Stimulated activated naive CD8-positive, alpha-beta T cell treated with anti-CD3 and anti-CD28 coated beads, Interleukin-15, amount 100 ng/mL, for 72 hours (primary cell): ENCODE measurements at regions not wholly inside any gene's neighbourhood (a gene's known extent, or its start where the extent isn't known, plus 50 kb on each side); places are given as distances from the start of the nearest gene placed in this dataset.
"Not testable (repeated sequence)": the region's sequence is repeated elsewhere in the genome, so short reads cannot be mapped to it uniquely, and the experiment has no call there.

ENCODE experiments used
- ATAC-seq: fragments of 150-1000 bp; cut with Tn5 transposase; 2 replicates; pipeline ENCODE4 v1.10.0; 2021; ENCODE audit warnings: mild to moderate bottlenecking, moderate library complexity
- DNase-seq, 2 donors: peaks; one replicate each; pipeline ENCODE4 v3.0.0; 2021 to 2022
- H3K27ac Mint-ChIP-seq, 2 donors: one replicate each; pipeline ENCODE4 v1.8.0; 2022; ENCODE audit warnings: mild to moderate bottlenecking in 2 of 2, mixed read lengths in 2 of 2, moderate library complexity in 2 of 2
- H3K27me3 Mint-ChIP-seq: one replicate; pipeline ENCODE4 v1.8.0; 2022; ENCODE audit warnings: mixed read lengths
- H3K4me1 Mint-ChIP-seq: one replicate; pipeline ENCODE4 v1.8.0; 2022; ENCODE audit warnings: mild to moderate bottlenecking, mixed read lengths
- H3K4me3 Mint-ChIP-seq, 2 donors: one replicate each; pipeline ENCODE4 v1.8.0; 2022; ENCODE audit warnings: mild to moderate bottlenecking in 2 of 2, mixed read lengths in 2 of 2, moderate library complexity in 1 of 2
- H3K9me3 Mint-ChIP-seq, 2 donors: one replicate each; pipeline ENCODE4 v1.8.0; 2022; ENCODE audit warnings: mixed read lengths in 2 of 2

DNA sequence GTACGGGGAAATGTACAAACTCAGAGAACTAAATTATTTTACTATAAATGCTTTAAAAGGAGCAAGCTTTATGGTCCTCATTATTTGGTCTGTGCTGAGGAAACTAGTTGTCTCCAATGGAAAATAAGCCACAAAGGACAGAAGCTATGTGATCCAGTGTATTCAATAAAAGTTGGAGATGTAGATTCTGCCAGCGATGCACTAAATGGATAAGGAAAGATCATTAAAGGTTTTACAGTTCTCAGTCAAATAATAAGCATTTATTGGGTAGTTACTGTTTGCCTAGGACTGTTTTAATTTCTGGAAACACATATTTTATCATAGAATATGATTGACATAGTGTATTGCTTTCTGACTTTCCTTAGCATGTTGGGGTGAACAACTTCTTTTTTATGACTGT is 458.9 kb upstream of the STXBP6 start:
- DNase-seq (no peak), ATAC-seq (no peak)
- H3K9me3 Mint-ChIP-seq = peaks cover 13 to 23% of the 10 kb centered on the region in 2 donors
- H3K27me3 Mint-ChIP-seq = no peaks in the 10 kb centered on the region
- no peaks in the 10 kb centered on the region for H3K4me1 Mint-ChIP-seq
- H3K4me3 Mint-ChIP-seq = no peak overlapping the region
- H3K27ac Mint-ChIP-seq = no peak overlapping the region

DNA sequence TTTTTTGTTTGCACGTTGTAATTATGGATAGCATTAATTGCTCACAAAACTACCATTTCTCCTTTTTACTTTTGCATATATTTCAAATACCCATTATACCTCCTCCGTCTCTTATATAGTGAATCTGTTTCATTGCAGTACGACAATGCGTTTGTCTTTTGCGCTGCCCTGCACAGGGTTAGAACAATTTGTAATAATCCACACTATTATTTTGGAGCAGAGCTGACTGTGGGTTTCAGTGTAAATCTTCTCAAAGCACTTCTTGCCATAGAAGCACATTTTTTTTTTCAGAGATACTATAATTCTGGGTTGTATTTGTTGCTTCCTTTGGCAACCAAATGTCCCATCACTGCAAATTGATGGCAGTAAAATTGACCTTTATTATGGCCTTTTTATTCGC is 451.8 kb upstream of the STXBP6 start:
- Mint-ChIP-seq H3K4me3 (no peak overlapping the region), H3K9me3 (peaks cover 0 to 7% of the 10 kb centered on the region in 2 donors), H3K4me1 (no peaks in the 10 kb centered on the region), H3K27me3 (no peaks in the 10 kb centered on the region), H3K27ac (peak overlapping the region in 1 of 2 donors; percentile 15)
- DNase-seq (no peak), ATAC-seq (no peak)

DNA sequence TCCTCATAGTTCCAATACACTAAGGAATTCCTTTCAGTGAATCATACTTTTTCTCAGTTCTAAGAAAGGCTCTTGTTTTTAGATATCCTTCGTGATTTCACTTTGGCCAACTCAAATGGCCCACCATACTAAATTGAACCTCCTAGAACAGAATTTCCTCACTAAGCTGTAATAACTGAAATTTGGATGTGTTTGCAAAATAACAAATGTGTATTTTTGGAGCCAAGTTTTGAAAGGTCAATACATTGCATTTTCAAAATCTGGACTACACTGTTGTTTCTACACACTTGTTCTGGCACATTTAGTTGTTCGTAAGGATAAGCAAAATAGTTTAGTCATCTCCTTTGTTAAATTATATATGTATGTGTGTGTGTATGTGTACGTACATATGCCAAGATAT is 439.0 kb upstream of the STXBP6 start:
- DNase-seq = no peak
- H3K27me3 Mint-ChIP-seq = no peaks in the 10 kb centered on the region
- no peaks in the 10 kb centered on the region for H3K9me3 Mint-ChIP-seq
- no peak overlapping the region for H3K4me3 Mint-ChIP-seq
- H3K4me1 Mint-ChIP-seq = no peaks in the 10 kb centered on the region
- no peak for ATAC-seq
- H3K27ac Mint-ChIP-seq = no peak overlapping the region

DNA sequence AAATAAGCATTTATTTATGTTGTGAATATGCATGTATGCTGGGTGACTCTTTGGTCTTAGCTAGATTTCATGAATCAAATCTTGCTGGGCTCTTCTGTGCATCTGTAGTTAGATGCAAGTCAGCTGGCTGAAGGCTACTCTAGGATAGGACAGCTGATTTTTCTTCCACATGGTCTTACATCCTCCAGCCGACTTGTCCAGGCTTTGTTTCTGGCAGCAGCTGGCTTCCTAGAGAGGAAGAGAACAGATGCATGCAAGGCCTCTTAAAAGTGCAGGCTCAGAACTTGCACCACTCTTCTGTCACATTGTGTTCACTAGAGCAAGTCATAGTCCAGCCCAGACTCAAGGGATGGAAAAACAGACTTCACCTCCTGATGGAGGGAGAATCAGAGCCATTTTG is 435.4 kb upstream of the STXBP6 start:
- Mint-ChIP-seq H3K27ac (no peak overlapping the region), H3K4me1 (no peaks in the 10 kb centered on the region), H3K4me3 (no peak overlapping the region), H3K9me3 (no peaks in the 10 kb centered on the region), H3K27me3 (no peaks in the 10 kb centered on the region)
- DNase-seq (no peak), ATAC-seq (no peak)

DNA sequence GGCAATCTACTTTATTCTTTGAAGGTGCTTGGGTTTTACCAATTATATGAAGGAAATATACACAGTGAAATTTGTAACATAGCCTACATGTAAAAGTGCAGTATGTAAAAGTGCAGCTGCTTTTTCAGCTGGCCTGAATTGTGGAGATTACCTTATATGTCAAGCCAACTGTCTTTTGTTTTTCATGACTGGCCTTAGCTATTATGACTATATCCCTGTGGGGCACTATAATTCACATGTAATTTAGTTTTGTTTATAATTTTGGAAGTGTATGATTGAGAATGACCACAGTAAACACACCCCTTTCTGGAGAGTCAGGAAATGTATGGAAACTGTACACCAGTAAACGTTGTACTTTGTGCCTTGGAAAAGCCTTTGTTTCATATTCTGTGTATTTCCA is 435.0 kb upstream of the STXBP6 start:
- DNase-seq (no peak), ATAC-seq (no peak)
- no peaks in the 10 kb centered on the region for H3K9me3 Mint-ChIP-seq
- no peaks in the 10 kb centered on the region for H3K4me1 Mint-ChIP-seq
- no peaks in the 10 kb centered on the region for H3K27me3 Mint-ChIP-seq
- no peak overlapping the region for H3K4me3 Mint-ChIP-seq
- H3K27ac Mint-ChIP-seq = no peak overlapping the region

DNA sequence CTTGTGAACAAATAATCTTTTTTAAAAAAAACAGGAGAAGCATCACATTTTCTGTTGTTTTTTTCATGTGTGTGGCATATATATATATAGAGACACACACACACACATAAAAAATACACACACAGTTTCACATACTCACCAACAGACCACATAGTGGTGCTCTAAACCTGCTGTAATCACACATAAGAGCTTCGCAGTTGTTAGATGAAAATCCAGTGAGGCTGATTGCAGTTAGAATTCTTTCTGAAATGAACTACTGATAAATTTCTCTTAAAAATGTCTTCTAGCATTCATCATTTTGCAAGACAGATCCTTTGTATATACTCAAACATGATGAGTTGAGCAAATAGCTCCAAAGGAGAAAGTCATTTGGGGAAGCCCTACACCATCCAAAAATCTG is 434.3 kb upstream of the STXBP6 start:
- Mint-ChIP-seq H3K4me1 (no peaks in the 10 kb centered on the region), H3K27ac (no peak overlapping the region), H3K9me3 (peaks cover 1 to 2% of the 10 kb centered on the region in 2 donors), H3K27me3 (no peaks in the 10 kb centered on the region), H3K4me3 (no peak overlapping the region)
- ATAC-seq = no peak
- no peak for DNase-seq

DNA sequence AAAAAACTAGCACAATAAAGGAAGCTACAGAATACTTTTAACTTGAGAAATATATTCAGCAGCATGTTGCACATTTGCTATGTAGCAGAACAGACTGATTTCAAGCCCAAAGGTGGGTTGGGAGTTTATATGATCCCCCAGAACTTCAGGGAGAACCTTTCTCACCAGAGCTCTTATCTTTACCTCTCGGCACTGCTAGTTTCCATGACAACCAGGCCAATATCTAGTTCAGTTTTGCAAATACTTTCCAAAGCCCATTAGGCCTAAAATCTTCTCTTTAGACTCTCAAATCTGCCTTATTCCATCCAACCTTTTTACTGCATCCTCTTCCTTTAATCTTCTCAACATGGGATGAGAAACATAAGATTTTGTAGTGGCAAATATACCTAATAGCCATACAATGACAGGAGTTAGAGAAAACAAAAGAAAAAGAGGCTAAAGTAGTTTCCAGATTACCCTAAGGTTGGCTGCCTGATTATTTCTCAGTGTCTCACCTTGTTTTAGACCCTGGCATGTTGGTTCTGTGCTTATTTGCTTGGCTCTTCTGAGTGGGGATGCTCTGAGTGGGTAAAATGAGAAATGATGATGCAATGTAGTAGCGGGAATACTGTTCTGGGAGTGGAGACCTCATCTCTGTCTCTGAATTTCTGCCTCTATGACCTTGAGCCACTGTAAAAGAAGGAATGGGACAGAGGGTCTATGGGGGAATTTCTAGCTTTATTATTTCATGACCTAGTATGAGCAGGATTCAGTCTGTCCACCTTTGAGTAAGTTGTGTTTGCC is 427.6 kb upstream of the STXBP6 start:
- no peak overlapping the region for H3K4me3 Mint-ChIP-seq

DNA sequence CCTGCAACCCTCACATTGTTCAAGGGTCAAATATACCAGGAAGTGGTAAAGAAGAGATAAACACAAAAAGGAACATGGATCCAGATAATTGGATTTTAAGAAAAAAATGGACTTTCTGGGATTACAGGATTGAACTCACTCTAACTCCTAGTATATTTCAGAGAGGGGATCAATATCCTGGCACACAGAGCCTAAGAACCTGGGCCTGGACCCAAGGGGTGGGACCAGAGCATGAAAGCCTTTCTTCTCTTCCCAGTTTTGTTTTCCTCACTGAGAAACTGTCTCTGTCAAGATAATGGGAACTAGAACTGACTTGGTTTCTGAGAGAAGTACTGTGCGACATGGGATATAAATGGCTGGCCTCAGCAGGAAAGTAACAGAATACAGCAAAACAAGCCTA is 422.8 kb upstream of the STXBP6 start:
- Mint-ChIP-seq H3K4me3 (no peak overlapping the region), H3K9me3 (peaks cover 0 to 8% of the 10 kb centered on the region in 2 donors), H3K27ac (no peak overlapping the region), H3K27me3 (no peaks in the 10 kb centered on the region), H3K4me1 (no peaks in the 10 kb centered on the region)
- ATAC-seq (no peak), DNase-seq (no peak)

More for the DNA sequence above, 427.6 kb upstream of the STXBP6 start:
- DNase-seq = no peak
- no peak for ATAC-seq
- Mint-ChIP-seq H3K27ac (no peak overlapping the region), H3K9me3 (peaks cover 4 to 18% of the 10 kb centered on the region in 2 donors), H3K27me3 (no peaks in the 10 kb centered on the region), H3K4me1 (no peaks in the 10 kb centered on the region)

DNA sequence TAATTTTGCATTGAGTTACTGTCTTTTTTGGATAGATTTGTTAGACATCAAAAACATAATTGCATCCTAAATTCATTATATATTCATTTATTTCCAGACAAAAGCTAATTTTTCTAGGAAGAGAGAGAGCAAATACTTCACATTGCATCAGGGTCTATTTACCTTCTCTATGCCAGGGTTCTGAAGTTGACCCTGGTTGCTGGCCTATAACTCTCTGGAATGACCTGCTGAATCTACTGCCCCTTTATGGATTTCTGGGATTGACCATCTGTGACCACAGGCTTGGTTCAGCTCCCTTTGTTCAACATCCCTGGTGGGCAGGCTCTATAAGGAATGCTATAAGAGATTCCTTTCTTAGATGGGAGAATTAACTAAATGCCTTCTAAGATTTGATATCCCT is 414.8 kb upstream of the STXBP6 start:
- no peak overlapping the region for H3K27ac Mint-ChIP-seq
- no peak overlapping the region for H3K4me3 Mint-ChIP-seq
- ATAC-seq = no peak
- H3K9me3 Mint-ChIP-seq = no peaks in the 10 kb centered on the region
- DNase-seq = no peak
- no peaks in the 10 kb centered on the region for H3K4me1 Mint-ChIP-seq
- no peaks in the 10 kb centered on the region for H3K27me3 Mint-ChIP-seq

DNA sequence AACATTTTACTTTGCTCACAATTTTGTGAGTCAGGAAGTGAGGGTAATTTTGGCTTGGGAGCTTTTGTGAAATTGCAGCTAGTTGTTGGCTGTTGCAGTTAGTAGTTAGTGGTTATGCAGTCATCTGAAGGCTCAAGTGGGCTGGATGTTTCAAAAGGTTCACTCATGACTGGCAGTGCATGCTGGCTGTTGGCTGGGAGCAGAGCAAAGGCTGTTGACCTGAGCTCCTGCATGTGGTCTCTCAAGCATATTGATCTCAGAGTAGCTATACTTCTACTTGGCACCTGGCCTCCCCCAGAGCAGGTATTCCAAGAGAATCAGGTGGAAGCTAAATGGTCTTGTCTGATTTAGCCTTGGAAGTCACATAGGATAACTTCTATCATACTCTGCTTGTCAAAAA is 414.1 kb upstream of the STXBP6 start:
- no peak overlapping the region for H3K4me3 Mint-ChIP-seq
- H3K27ac Mint-ChIP-seq = no peak overlapping the region
- no peaks in the 10 kb centered on the region for H3K9me3 Mint-ChIP-seq
- no peak for ATAC-seq
- DNase-seq = no peak
- H3K27me3 Mint-ChIP-seq = no peaks in the 10 kb centered on the region
- H3K4me1 Mint-ChIP-seq = no peaks in the 10 kb centered on the region

DNA sequence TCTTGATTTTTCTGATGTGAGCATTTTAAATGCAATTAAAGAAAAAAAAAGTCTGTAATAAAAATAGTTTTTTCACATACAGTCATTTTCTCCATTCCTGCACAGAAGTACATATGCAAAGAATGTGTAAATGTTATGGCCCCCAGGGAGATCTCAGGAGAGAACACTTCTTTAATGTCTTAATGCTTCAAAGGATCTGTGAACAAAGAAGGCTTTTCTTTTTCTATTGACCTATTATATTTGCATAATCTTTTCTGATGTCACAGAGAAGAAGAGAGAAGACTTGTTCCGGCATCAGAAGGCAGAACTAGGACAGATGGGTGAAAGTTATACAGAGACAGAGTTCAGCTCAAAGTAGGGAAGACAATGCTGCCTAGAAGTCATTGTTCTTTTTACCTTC is 413.5 kb upstream of the STXBP6 start:
- ATAC-seq = no peak
- H3K27ac Mint-ChIP-seq = no peak overlapping the region

DNA sequence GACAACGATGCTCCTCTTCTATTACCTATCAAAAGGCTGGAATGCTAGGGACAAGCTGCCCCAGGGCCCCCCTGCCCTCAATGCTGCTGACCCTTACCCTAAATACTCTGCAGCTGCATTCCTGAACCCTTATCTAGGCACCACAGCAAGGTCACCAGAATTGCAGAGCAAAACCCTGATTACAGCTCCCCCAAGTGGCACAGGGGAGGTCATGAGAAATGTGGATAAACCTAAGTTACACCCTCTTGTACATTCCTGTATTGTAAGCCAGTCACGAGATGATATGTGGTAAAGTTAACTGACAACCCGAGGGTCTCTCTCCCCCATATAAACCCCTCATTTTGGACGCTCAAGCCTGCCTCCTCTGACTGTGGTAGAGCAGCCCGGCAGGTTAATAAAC is 411.8 kb upstream of the STXBP6 start:
- Mint-ChIP-seq H3K4me1 (no peaks in the 10 kb centered on the region), H3K27ac (no peak overlapping the region), H3K27me3 (no peaks in the 10 kb centered on the region), H3K4me3 (no peak overlapping the region), H3K9me3 (no peaks in the 10 kb centered on the region)
- ATAC-seq (no peak), DNase-seq (no peak)

More for the DNA sequence above, 413.5 kb upstream of the STXBP6 start:
- H3K9me3 Mint-ChIP-seq = no peaks in the 10 kb centered on the region
- no peak overlapping the region for H3K4me3 Mint-ChIP-seq
- H3K27me3 Mint-ChIP-seq = no peaks in the 10 kb centered on the region
- H3K4me1 Mint-ChIP-seq = no peaks in the 10 kb centered on the region
- DNase-seq = no peak

DNA sequence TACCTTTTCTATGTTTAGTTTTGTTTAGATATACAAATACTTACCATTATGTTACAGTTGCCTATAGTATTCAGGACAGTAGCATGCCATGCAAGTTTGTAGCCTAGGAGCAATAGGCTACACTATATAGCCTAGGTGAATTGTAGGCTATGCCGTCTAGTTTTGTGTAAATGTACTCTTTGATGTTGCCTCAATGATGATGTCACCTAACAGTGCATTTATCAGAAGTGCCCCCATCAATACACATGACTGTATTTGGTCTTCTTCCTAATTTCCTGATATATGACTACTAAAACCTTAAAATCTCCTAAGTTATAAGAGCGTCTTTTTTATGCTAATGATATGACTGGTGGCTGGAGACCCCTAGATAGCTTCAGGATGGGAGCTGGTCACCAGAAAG is 394.4 kb upstream of the STXBP6 start:
- Mint-ChIP-seq H3K4me3 (no peak overlapping the region), H3K9me3 (peaks cover 4 to 8% of the 10 kb centered on the region in 2 donors), H3K4me1 (no peaks in the 10 kb centered on the region), H3K27ac (no peak overlapping the region), H3K27me3 (no peaks in the 10 kb centered on the region)
- no peak for ATAC-seq
- no peak for DNase-seq

DNA sequence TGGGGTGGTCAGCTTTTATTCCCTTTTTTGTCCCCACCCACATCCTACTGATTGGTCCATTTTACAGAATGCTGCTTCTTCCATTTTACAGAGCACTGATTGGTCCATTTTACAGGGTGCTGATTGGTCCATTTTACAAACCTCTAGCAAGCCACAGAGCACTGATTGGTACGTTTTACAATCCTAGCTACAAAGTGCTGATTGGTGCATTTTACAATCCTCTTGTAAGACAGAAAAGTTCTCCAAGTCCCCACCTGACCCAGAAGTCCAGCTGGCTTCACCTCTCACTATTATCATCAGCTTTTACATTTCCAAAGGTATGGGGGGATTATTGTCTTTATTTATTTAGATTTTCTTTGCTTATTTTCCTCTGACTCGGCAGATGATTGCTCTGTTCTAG is 390.4 kb upstream of the STXBP6 start:
- H3K9me3 Mint-ChIP-seq = peaks cover 4 to 15% of the 10 kb centered on the region in 2 donors
- H3K4me3 Mint-ChIP-seq, DNase-seq, H3K27me3 Mint-ChIP-seq, H3K27ac Mint-ChIP-seq, H3K4me1 Mint-ChIP-seq, ATAC-seq: not testable (repeated sequence)

DNA sequence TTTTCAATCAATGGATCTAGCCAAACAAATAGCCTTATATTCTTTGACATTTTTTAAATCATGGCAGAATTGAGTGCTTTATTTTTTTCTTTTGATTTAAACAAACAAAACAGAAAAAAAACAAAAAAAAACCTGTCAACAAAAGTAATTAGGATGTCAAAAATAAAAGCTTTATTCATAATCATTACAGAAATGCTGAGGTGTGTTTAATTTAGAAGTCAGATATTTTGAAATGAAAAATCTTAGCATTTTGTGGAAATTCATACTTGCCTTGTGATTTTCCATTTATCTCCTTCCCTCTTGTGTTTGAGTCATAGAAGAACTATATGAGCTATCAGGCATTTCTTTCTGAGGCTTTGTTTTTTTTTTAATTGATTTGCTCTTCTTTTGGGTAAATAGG is 387.0 kb upstream of the STXBP6 start:
- H3K27ac Mint-ChIP-seq = no peak overlapping the region
- ATAC-seq = no peak
- peaks cover 4 to 25% of the 10 kb centered on the region in 2 donors for H3K9me3 Mint-ChIP-seq
- H3K27me3 Mint-ChIP-seq = no peaks in the 10 kb centered on the region
- no peaks in the 10 kb centered on the region for H3K4me1 Mint-ChIP-seq
- DNase-seq = no peak
- H3K4me3 Mint-ChIP-seq = no peak overlapping the region

DNA sequence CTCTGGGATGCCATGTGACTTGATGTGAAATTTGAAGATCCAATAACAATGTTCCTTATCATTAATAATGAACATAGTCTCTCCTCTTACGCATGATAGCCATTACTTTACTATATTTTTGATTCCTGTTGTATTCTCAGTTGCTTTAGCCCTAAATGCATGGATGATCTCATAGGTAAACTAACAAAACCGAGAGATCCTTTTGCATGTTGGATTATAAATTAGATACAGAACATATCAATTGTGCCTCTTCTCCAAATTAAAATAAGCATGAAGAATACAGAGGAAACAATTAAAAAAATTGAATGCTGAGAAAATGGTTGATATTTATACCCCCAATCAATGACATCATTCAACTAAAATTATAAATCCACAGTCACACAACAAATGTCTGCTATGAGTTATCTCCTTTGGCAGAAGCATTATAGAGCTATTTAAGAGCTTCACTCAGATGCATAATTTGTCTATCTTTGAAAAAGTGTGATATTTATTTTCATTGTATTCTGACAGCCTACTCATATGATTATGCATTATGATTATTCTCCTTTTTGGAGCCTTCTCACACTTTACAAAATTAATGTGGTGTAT is 386.4 kb upstream of the STXBP6 start:
- no peak for DNase-seq
- no peak overlapping the region for H3K27ac Mint-ChIP-seq
- no peaks in the 10 kb centered on the region for H3K27me3 Mint-ChIP-seq
- H3K4me1 Mint-ChIP-seq = no peaks in the 10 kb centered on the region
- no peak overlapping the region for H3K4me3 Mint-ChIP-seq
- no peak for ATAC-seq
- H3K9me3 Mint-ChIP-seq = peaks cover 4 to 25% of the 10 kb centered on the region in 2 donors
